ENCODE measurements at regions not wholly inside any gene's neighbourhood (a gene's known extent, or its start where the extent isn't known, plus 50 kb on each side); places are given as distances from the start of the nearest gene placed in this dataset.

- FAIRE-seq (no peak), DNase-seq (ENCODE audit: low read depth in 1 of 2, low spot score in 1 of 2) (no peak), ATAC-seq (no peak)
- no peaks in the 10 kb centered on the region for H3K9me3 ChIP-seq
- TF ChIP-seq POLR2A (IDR thresholded peaks at IDR 0.05; ENCODE audit: low read length) (no peak), HES2 (IDR thresholded peaks at IDR 0.05) (no peak), MAFK (IDR thresholded peaks at IDR 0.05; ENCODE audit: partially characterized antibody) (no peak), CBX2 (IDR thresholded peaks at IDR 0.05; ENCODE audit: borderline replicate concordance, low read depth) (no peak), HOXB13 (CRISPR knock-in tag; IDR thresholded peaks at IDR 0.05; ENCODE audit: low read depth) (no peak), CHD2 (IDR thresholded peaks at IDR 0.05; ENCODE audit: low read length, partially characterized antibody) (no peak), REST (IDR thresholded peaks at IDR 0.05) (no peak), HOXB5 (CRISPR knock-in tag; IDR thresholded peaks at IDR 0.05) (no peak), SMC3 (IDR thresholded peaks at IDR 0.05) (no peak), MAZ (IDR thresholded peaks at IDR 0.05; ENCODE audit: borderline replicate concordance, low read depth, low read length) (no peak), EHF (CRISPR knock-in tag; IDR thresholded peaks at IDR 0.05) (no peak), NFE2L2 (conservative IDR thresholded peaks at IDR 0.05; ENCODE audit: low read length) (no peak), CBX8 (IDR thresholded peaks at IDR 0.05) (no peak), PBX3 (IDR thresholded peaks at IDR 0.05) (no peak), FOSB (CRISPR knock-in tag; IDR thresholded peaks at IDR 0.05) (no peak), ELK1 (IDR thresholded peaks at IDR 0.05; ENCODE audit: low read depth, low read length) (no peak), BCL3 (IDR thresholded peaks at IDR 0.05) (no peak), RCOR1 (IDR thresholded peaks at IDR 0.05; ENCODE audit: low read depth, low read length) (no peak), HEYL (CRISPR knock-in tag; IDR thresholded peaks at IDR 0.05) (no peak), CTCF (IDR thresholded peaks at IDR 0.05) (no peak)
- POLR2A ChIA-PET = no interaction called here
- H3K4me3 ChIP-seq = no peak overlapping the region
- H3K4me1 ChIP-seq = no peaks in the 10 kb centered on the region
- 91% methylated on average over 7 of the region's 7 CpGs for WGBS (ENCODE audit: missing lambda C conversion rate)
- CTCF ChIA-PET = no interaction called here
- no peak overlapping the region for H3K4me2 ChIP-seq
- H3K27ac ChIP-seq = no peak overlapping the region
Observed at GRCh38 chr6:137780447-137781034, 86.5 kb upstream of the TNFAIP3 start.

Measured in A549 (cell line).